AG04450 (cell line): ENCODE measurements at regions not wholly inside any gene's neighbourhood (a gene's known extent, or its start where the extent isn't known, plus 50 kb on each side); places are given as distances from the start of the nearest gene placed in this dataset.
"Not testable (repeated sequence)": the region's sequence is repeated elsewhere in the genome, so short reads cannot be mapped to it uniquely, and the experiment has no call there.

ENCODE experiments used
- CTCF ChIA-PET: fragments of 300-600, 350-600 bp; formaldehyde crosslinking; extraction: SDS; loops from one replicate; lab custom pipeline; 2022; ENCODE audit warnings: antibody characterized with exemption, inconsistent platforms; lab: Charles Lee
- POLR2A ChIA-PET: fragments of 350-600 bp; formaldehyde crosslinking; extraction: SDS; loops from one replicate; lab custom pipeline; 2021; ENCODE audit warnings: antibody characterized with exemption, inconsistent platforms; lab: Yijun Ruan, JAX
- DNase-seq: peaks from one replicate; pipeline ENCODE4 v3.0.0-alpha.2; 2011; ENCODE audit warnings: low read depth, low spot score
- H3K27ac ChIP-seq: one replicate; pipeline ENCODE4 v1.5.1; 2012; ENCODE audit warnings: low read depth, low read length, control low read depth
- H3K27me3 ChIP-seq: one replicate; pipeline ENCODE4 v1.6.0; 2012; ENCODE audit warnings: low read length; ENCODE audit not compliant: control insufficient read depth, insufficient read depth
- H3K4me3 ChIP-seq: 2 replicates; pipeline ENCODE4 v1.5.1; 2011; ENCODE audit warnings: mild to moderate bottlenecking, low read depth, low read length, control low read depth
- H3K9me3 ChIP-seq: 2 replicates; pipeline ENCODE4 v1.5.1; 2012; ENCODE audit warnings: low read length; ENCODE audit not compliant: control insufficient read depth, insufficient read depth
- CTCF ChIP-seq: IDR thresholded peaks from 2 replicates; pipeline ENCODE4 v1.5.1; 2011; ENCODE audit warnings: low read depth, low read length, control low read depth, inconsistent platforms

- Histone ChIP-seq H3K9me3 (peaks cover 7% of the 10 kb centered on the region; the same call in 1 of the 2 replicates), H3K27me3 (no peaks in the 10 kb centered on the region), H3K27ac (no peak overlapping the region), H3K4me3 (no peak overlapping the region)
- no peak for DNase-seq
- TF ChIP-seq CTCF: no peak
- ChIA-PET CTCF (no interaction called here), POLR2A (no interaction called here)
Measured at GRCh38 chr5:97570242-97570641, 387.2 kb upstream of the RIOK2 start.

- Histone ChIP-seq H3K27ac (no peak overlapping the region), H3K27me3 (no peaks in the 10 kb centered on the region), H3K4me3 (no peak overlapping the region), H3K9me3 (peaks cover 4% of the 10 kb centered on the region)
- CTCF ChIA-PET: no interaction called here
- TF ChIP-seq CTCF: no peak
- DNase-seq: no peak
- POLR2A ChIA-PET: no interaction called here
Measured at GRCh38 chr5:97575322-97575721, 392.3 kb upstream of the RIOK2 start.

- peaks cover 4% of the 10 kb centered on the region; the same call in 1 of the 2 replicates for H3K9me3 ChIP-seq
- POLR2A ChIA-PET: no interaction called here
- no peaks in the 10 kb centered on the region for H3K27me3 ChIP-seq
- DNase-seq: no peak
- H3K27ac ChIP-seq: no peak overlapping the region
- CTCF ChIA-PET: interaction anchor here (1.1 kb wide), 1 partner anchor 43 kb away, joined by 5 read pairs; no protein-coding TSS in a partner anchor
- H3K4me3 ChIP-seq: no peak overlapping the region
- TF ChIP-seq CTCF: no peak
Measured at GRCh38 chr5:97576956-97577355, 393.9 kb upstream of the RIOK2 start.

GRCh38 chr5:97579977-97580376 lies 396.9 kb upstream of the RIOK2 start:
- H3K27me3 ChIP-seq, POLR2A ChIA-PET, H3K9me3 ChIP-seq, H3K27ac ChIP-seq, DNase-seq, H3K4me3 ChIP-seq, CTCF ChIA-PET: not testable (repeated sequence)

- Histone ChIP-seq H3K9me3 (peaks cover 4% of the 10 kb centered on the region; the same call in 1 of the 2 replicates), H3K27me3 (no peaks in the 10 kb centered on the region), H3K4me3 (no peak overlapping the region), H3K27ac (no peak overlapping the region)
- TF ChIP-seq CTCF: no peak
- ChIA-PET POLR2A (no interaction called here), CTCF (no interaction called here)
- no peak for DNase-seq
Measured at GRCh38 chr5:97580746-97581145, 397.7 kb upstream of the RIOK2 start.

GRCh38 chr5:97591781-97592180 lies 408.7 kb upstream of the RIOK2 start:
- Histone ChIP-seq H3K9me3 (no peaks in the 10 kb centered on the region), H3K27me3 (no peaks in the 10 kb centered on the region), H3K4me3 (no peak overlapping the region), H3K27ac (no peak overlapping the region)
- CTCF ChIA-PET: no interaction called here
- POLR2A ChIA-PET: no interaction called here
- TF ChIP-seq CTCF: no peak
- DNase-seq: no peak
